ENCODE measurements at regions not wholly inside any gene's neighbourhood (a gene's known extent, or its start where the extent isn't known, plus 50 kb on each side); places are given as distances from the start of the nearest gene placed in this dataset.

GRCh38 chr16:85971902-85972638 is 73.1 kb downstream of the IRF8 start:
- no peak for TF ChIP-seq RAD21 (IDR thresholded peaks at IDR 0.05; ENCODE audit: low read depth)
- no peak for TF ChIP-seq EGR1 (IDR thresholded peaks at IDR 0.05)
- no peak for TF ChIP-seq NFIC (IDR thresholded peaks at IDR 0.05)
- no peak for TF ChIP-seq EP300 (IDR thresholded peaks at IDR 0.05; ENCODE audit: borderline replicate concordance)
- TF ChIP-seq TCF12 (IDR thresholded peaks at IDR 0.05; ENCODE audit: low read depth), result no peak
- TF ChIP-seq ZBTB7A (IDR thresholded peaks at IDR 0.05; ENCODE audit: low read depth), result no peak
- TF ChIP-seq, protein P1, sequence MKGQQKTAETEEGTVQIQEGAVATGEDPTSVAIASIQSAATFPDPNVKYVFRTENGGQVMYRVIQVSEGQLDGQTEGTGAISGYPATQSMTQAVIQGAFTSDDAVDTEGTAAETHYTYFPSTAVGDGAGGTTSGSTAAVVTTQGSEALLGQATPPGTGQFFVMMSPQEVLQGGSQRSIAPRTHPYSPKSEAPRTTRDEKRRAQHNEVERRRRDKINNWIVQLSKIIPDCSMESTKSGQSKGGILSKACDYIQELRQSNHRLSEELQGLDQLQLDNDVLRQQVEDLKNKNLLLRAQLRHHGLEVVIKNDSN (IDR thresholded peaks at IDR 0.05), result no peak
- no peak for TF ChIP-seq MAX (IDR thresholded peaks at IDR 0.05)
- no peak for TF ChIP-seq TEAD4 (IDR thresholded peaks at IDR 0.05)
- TF ChIP-seq YY1 (IDR thresholded peaks at IDR 0.05; ENCODE audit: low read depth), result no peak

DNA sequence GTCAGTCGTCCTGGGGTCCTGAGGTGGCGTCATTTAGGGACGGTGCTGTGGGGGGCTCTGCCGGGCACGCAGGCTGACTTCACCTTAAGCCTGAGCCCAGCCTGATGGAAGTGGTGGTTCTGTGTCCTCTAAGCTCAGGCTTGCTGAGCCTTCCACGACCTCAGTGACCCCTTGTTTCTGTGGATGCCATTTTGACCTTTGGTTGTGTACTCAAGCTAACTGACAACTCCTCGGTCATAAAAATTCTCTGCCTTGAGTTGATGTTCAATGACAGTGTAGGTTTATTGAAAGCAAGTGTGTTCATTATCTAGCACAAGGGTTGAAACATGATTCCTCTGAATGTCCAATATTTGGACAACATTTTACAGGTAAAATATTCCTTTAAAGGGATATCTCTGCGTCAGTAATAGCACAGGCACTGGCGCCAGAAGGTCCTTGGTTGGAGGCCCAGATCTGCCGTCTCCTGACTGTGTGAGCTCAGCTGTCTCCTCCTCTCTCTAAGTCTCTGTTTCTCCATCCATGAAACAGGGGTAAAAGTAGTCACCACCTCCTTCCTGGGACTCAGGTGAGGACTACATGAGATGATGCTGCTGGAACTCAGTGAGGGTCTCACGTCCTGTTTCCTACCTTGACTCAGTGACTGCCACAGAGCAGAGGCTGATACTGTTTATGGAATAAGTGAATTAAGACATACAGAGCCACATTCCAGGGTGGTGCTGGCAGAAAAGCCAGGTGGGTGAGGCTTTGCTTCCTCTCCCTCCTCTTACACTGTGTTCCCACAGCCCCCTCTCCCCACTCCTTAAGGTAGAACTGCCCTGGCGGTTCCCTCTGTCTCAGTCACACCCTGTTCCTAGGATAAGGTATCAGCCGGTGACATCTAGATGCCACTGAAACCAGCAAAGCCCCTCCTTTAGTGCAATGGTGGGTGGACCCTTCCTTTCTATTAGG is 75.7 kb downstream of the IRF8 start:
- no peak for TF ChIP-seq FOXM1 (IDR thresholded peaks at IDR 0.05; ENCODE audit: borderline replicate concordance, low read depth)
- TF ChIP-seq MAX (IDR thresholded peaks at IDR 0.05), result no peak
- TF ChIP-seq RAD21 (IDR thresholded peaks at IDR 0.05; ENCODE audit: low read depth), result no peak
- TF ChIP-seq TEAD4 (IDR thresholded peaks at IDR 0.05), result no peak
- TF ChIP-seq, protein P1 (IDR thresholded peaks at IDR 0.05), result no peak
- TF ChIP-seq CEBPB (IDR thresholded peaks at IDR 0.05), result no peak

GRCh38 chr16:85975451-85975981 is 76.6 kb downstream of the IRF8 start:
- TF ChIP-seq, protein P2, sequence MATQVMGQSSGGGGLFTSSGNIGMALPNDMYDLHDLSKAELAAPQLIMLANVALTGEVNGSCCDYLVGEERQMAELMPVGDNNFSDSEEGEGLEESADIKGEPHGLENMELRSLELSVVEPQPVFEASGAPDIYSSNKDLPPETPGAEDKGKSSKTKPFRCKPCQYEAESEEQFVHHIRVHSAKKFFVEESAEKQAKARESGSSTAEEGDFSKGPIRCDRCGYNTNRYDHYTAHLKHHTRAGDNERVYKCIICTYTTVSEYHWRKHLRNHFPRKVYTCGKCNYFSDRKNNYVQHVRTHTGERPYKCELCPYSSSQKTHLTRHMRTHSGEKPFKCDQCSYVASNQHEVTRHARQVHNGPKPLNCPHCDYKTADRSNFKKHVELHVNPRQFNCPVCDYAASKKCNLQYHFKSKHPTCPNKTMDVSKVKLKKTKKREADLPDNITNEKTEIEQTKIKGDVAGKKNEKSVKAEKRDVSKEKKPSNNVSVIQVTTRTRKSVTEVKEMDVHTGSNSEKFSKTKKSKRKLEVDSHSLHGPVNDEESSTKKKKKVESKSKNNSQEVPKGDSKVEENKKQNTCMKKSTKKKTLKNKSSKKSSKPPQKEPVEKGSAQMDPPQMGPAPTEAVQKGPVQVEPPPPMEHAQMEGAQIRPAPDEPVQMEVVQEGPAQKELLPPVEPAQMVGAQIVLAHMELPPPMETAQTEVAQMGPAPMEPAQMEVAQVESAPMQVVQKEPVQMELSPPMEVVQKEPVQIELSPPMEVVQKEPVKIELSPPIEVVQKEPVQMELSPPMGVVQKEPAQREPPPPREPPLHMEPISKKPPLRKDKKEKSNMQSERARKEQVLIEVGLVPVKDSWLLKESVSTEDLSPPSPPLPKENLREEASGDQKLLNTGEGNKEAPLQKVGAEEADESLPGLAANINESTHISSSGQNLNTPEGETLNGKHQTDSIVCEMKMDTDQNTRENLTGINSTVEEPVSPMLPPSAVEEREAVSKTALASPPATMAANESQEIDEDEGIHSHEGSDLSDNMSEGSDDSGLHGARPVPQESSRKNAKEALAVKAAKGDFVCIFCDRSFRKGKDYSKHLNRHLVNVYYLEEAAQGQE (IDR thresholded peaks at IDR 0.05; ENCODE audit: low read depth), result no peak
- TF ChIP-seq TEAD4 (IDR thresholded peaks at IDR 0.05) (no peak), NFIC (IDR thresholded peaks at IDR 0.05) (no peak), MAX (IDR thresholded peaks at IDR 0.05) (no peak), EGR1 (IDR thresholded peaks at IDR 0.05) (no peak), TAF1 (IDR thresholded peaks at IDR 0.05; ENCODE audit: low read depth) (no peak), FOXM1 (IDR thresholded peaks at IDR 0.05; ENCODE audit: borderline replicate concordance, low read depth) (no peak), EP300 (IDR thresholded peaks at IDR 0.05; ENCODE audit: borderline replicate concordance) (no peak), CREB1 (IDR thresholded peaks at IDR 0.05; ENCODE audit: low read depth) (no peak), ZBTB7A (IDR thresholded peaks at IDR 0.05; ENCODE audit: low read depth) (no peak), YY1 (IDR thresholded peaks at IDR 0.05; ENCODE audit: low read depth) (no peak), RAD21 (IDR thresholded peaks at IDR 0.05; ENCODE audit: low read depth) (no peak), TCF12 (IDR thresholded peaks at IDR 0.05; ENCODE audit: low read depth) (no peak), CEBPB (IDR thresholded peaks at IDR 0.05) (no peak)
- TF ChIP-seq, protein P1 (IDR thresholded peaks at IDR 0.05), result no peak

DNA sequence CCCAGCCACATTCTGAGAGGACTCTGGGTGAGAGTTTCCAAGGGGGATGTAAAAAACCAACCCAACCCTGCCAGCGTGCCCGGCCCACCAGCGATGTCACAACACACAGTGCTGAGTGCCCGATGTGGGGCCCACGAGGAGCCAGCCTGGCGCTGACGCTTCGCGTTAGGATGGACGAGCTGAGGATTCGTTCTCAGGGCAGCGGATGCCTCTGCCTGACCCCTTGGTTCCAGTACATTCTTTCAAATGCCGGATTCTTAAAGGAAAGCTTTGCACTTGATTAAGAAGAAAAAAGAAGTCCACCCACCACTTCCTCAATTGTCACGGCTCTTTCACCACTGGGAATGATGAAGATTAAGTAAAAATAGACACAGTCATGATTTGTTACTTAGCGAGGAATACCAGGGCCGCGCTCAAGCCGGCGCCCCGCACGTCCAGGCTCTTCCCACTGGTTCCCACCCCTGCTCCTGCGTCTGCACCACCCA is 79.4 kb downstream of the IRF8 start:
- no peak for TF ChIP-seq TCF12 (IDR thresholded peaks at IDR 0.05; ENCODE audit: low read depth)
- no peak for TF ChIP-seq TAF1 (IDR thresholded peaks at IDR 0.05; ENCODE audit: low read depth)
- no peak for TF ChIP-seq EP300 (IDR thresholded peaks at IDR 0.05; ENCODE audit: borderline replicate concordance)
- TF ChIP-seq RAD21 (IDR thresholded peaks at IDR 0.05; ENCODE audit: low read depth), result no peak
- TF ChIP-seq MAX (IDR thresholded peaks at IDR 0.05), result no peak
- no peak for TF ChIP-seq ZBTB7A (IDR thresholded peaks at IDR 0.05; ENCODE audit: low read depth)
- no peak for TF ChIP-seq FOXM1 (IDR thresholded peaks at IDR 0.05; ENCODE audit: borderline replicate concordance, low read depth)
- no peak for TF ChIP-seq CEBPB (IDR thresholded peaks at IDR 0.05)
- no peak for TF ChIP-seq NFIC (IDR thresholded peaks at IDR 0.05)
- TF ChIP-seq CREB1 (IDR thresholded peaks at IDR 0.05; ENCODE audit: low read depth), result no peak
- no peak for TF ChIP-seq EGR1 (IDR thresholded peaks at IDR 0.05)
- no peak for TF ChIP-seq YY1 (IDR thresholded peaks at IDR 0.05; ENCODE audit: low read depth)

DNA sequence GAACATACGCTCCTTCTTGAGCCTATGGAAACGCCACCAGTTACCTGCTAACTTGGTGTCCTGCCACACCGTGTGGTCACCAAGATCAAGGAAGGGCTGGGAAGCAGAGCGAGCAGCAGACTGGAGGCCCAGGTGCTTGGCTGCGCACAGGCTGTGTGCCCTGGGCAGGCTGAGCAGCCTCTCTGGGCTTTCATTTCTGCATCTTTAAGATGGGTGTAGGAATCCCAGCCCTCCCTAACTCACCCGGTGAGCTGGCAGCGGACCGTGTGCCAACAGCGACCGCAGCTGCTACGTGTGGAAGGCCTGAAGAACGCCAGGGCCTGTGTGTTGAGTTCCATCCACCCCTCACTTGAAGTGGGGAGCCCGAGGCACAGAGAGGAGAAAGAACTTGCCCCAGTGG is 80.0 kb downstream of the IRF8 start:
- TF ChIP-seq ZBTB7A (IDR thresholded peaks at IDR 0.05; ENCODE audit: low read depth) (no peak), NFIC (IDR thresholded peaks at IDR 0.05) (no peak), TCF12 (IDR thresholded peaks at IDR 0.05; ENCODE audit: low read depth) (no peak), EP300 (IDR thresholded peaks at IDR 0.05; ENCODE audit: borderline replicate concordance) (no peak), EGR1 (IDR thresholded peaks at IDR 0.05) (no peak), FOXM1 (IDR thresholded peaks at IDR 0.05; ENCODE audit: borderline replicate concordance, low read depth) (no peak), TEAD4 (IDR thresholded peaks at IDR 0.05) (no peak), YY1 (IDR thresholded peaks at IDR 0.05; ENCODE audit: low read depth) (no peak), RAD21 (IDR thresholded peaks at IDR 0.05; ENCODE audit: low read depth) (no peak)
- TF ChIP-seq, protein P1 (IDR thresholded peaks at IDR 0.05), result no peak
- TF ChIP-seq, protein P2 (IDR thresholded peaks at IDR 0.05; ENCODE audit: low read depth), result no peak

All from Ishikawa (cell line).